Neural cell (in vitro differentiated cells): ENCODE measurements at regions not wholly inside any gene's neighbourhood (a gene's known extent, or its start where the extent isn't known, plus 50 kb on each side); places are given as distances from the start of the nearest gene placed in this dataset.

ENCODE experiments used
- H2AFZ ChIP-seq: fragments of 200-600, 300-800 bp; sonication (generic), shearing (Covaris generic); 2 replicates; pipeline ENCODE4 v1.6.0; 2014; ENCODE audit warnings: low read depth, mild to moderate bottlenecking, antibody characterized with exemption, low read length, moderate library complexity
- H3F3A ChIP-seq: fragments of 200-600 bp; shearing (Covaris generic); 2 replicates; pipeline ENCODE4 v1.6.1; 2016; ENCODE audit warnings: mild to moderate bottlenecking, moderate library complexity, mixed read lengths, antibody characterized with exemption, low read length; ENCODE audit not compliant: insufficient read depth, poor library complexity, severe bottlenecking
- H3K27ac ChIP-seq: fragments of 200-600, 300-800 bp; sonication (generic), shearing (Covaris generic); 2 replicates; pipeline ENCODE4 v1.5.1; 2014; ENCODE audit warnings: mild to moderate bottlenecking, low read length, moderate library complexity
- H3K27me3 ChIP-seq: fragments of 300-800, 200-600 bp; sonication (generic), shearing (Covaris generic); 2 replicates; pipeline ENCODE4 v1.6.0; 2014; ENCODE audit warnings: mild to moderate bottlenecking, low read depth, low read length, moderate library complexity; ENCODE audit not compliant: insufficient read depth
- H3K36me3 ChIP-seq: fragments of 300-800, 200-600 bp; sonication (generic), shearing (Covaris generic); 2 replicates; pipeline ENCODE4 v1.5.1; 2014; ENCODE audit warnings: mild to moderate bottlenecking, antibody characterized with exemption, low read length, moderate library complexity; ENCODE audit not compliant: insufficient read depth
- H3K4me2 ChIP-seq: fragments of 300-800, 200-600 bp; sonication (generic), shearing (Covaris generic); 2 replicates; pipeline ENCODE4 v1.6.0; 2014; ENCODE audit warnings: mild to moderate bottlenecking, low read length
- H3K4me3 ChIP-seq: fragments of 300-800, 200-600 bp; sonication (generic), shearing (Covaris generic); 2 replicates; pipeline ENCODE4 v1.5.1; 2014; ENCODE audit warnings: mild to moderate bottlenecking, low read length, moderate library complexity
- H3K79me2 ChIP-seq: fragments of 200-600 bp; shearing (Covaris generic); replicated peaks from 2 replicates; pipeline ENCODE4 v1.6.0; 2014; ENCODE audit warnings: mild to moderate bottlenecking, low read length, moderate library complexity; ENCODE audit not compliant: insufficient read depth
- H3K9ac ChIP-seq: fragments of 300-800, 200-600 bp; sonication (generic), shearing (Covaris generic); 2 replicates; pipeline ENCODE4 v1.6.1; 2016; ENCODE audit warnings: mild to moderate bottlenecking, low read length, mixed read lengths
- H3K9me2 ChIP-seq: fragments of 200-600 bp; shearing (Covaris generic); 2 replicates; pipeline ENCODE4 v1.6.1; 2016; ENCODE audit warnings: mild to moderate bottlenecking, low read length, mixed read lengths; ENCODE audit not compliant: insufficient read depth
- H3K9me3 ChIP-seq: fragments of 200-600, 300-800 bp; sonication (generic), shearing (Covaris generic); 2 replicates; pipeline ENCODE4 v1.6.1; 2016; ENCODE audit warnings: mild to moderate bottlenecking, mixed run types, low read length, moderate library complexity, mixed read lengths
- H4K20me1 ChIP-seq: fragments of 200-600 bp; shearing (Covaris generic); 2 replicates; pipeline ENCODE4 v1.6.1; 2016; ENCODE audit warnings: mild to moderate bottlenecking, mixed run types; ENCODE audit not compliant: insufficient read depth
- EP300 ChIP-seq: fragments of 450-650 bp; conservative IDR thresholded peaks from 2 replicates; pipeline ENCODE4 v1.6.1; 2014; ENCODE audit warnings: antibody characterized with exemption, mild to moderate bottlenecking, moderate library complexity; ENCODE audit not compliant: poor library complexity, severe bottlenecking
- EZH2 ChIP-seq: fragments of 200-600, 300-800 bp; shearing (Covaris generic), sonication (generic); IDR thresholded peaks from 2 replicates; pipeline ENCODE4 v1.6.1; 2014; ENCODE audit warnings: antibody characterized with exemption, low read length, borderline replicate concordance, mild to moderate bottlenecking; ENCODE audit not compliant: insufficient read depth, poor library complexity, severe bottlenecking
- MXI1 ChIP-seq: fragments of 450-650 bp; conservative IDR thresholded peaks from 2 replicates; pipeline ENCODE4 v1.6.1; 2014; ENCODE audit warnings: antibody characterized with exemption, mild to moderate bottlenecking; ENCODE audit not compliant: poor library complexity, severe bottlenecking
- POLR2AphosphoS5 ChIP-seq: IDR thresholded peaks from 2 replicates; pipeline ENCODE4 v1.6.1; 2012
- RAD21 ChIP-seq: fragments of 450-650 bp; conservative IDR thresholded peaks from 2 replicates; pipeline ENCODE4 v1.6.1; 2014; ENCODE audit warnings: antibody characterized with exemption, mild to moderate bottlenecking, moderate library complexity
- SMC3 ChIP-seq: fragments of 450-650 bp; conservative IDR thresholded peaks from 2 replicates; pipeline ENCODE4 v1.6.1; 2014; ENCODE audit warnings: antibody characterized with exemption, mild to moderate bottlenecking, moderate library complexity; ENCODE audit not compliant: poor library complexity
- TAF1 ChIP-seq: IDR thresholded peaks from 2 replicates; pipeline ENCODE4 v1.6.1; 2012; ENCODE audit warnings: low read depth
- TF ChIP-seq, protein P1 (sequence below): fragments of 450-650 bp; IDR thresholded peaks from 2 replicates; pipeline ENCODE4 v1.5.1; 2014; ENCODE audit warnings: antibody characterized with exemption, mild to moderate bottlenecking, moderate library complexity; ENCODE audit not compliant: poor library complexity, severe bottlenecking
- TF ChIP-seq, protein P2 (sequence below): IDR thresholded peaks from 2 replicates; pipeline ENCODE4 v1.6.1; 2012; ENCODE audit warnings: borderline replicate concordance

GRCh38 chr11:80598905-80599304 lies 1158.1 kb upstream of the TENM4 start:
- H3K9me3 ChIP-seq = no peaks in the 10 kb centered on the region
- no peaks in the 10 kb centered on the region for H3F3A ChIP-seq
- H2AFZ ChIP-seq = no peak overlapping the region
- no peak overlapping the region for H3K27ac ChIP-seq
- H4K20me1 ChIP-seq = no peaks in the 10 kb centered on the region
- H3K27me3 ChIP-seq = no peaks in the 10 kb centered on the region
- no peaks in the 10 kb centered on the region for H3K9me2 ChIP-seq
- H3K9ac ChIP-seq = no peak overlapping the region
- no peak overlapping the region for H3K4me2 ChIP-seq
- no peak for TF ChIP-seq EP300
- no peak for TF ChIP-seq TAF1
- H3K79me2 ChIP-seq = no peaks in the 10 kb centered on the region
- no peaks in the 10 kb centered on the region for H3K36me3 ChIP-seq
- no peak overlapping the region for H3K4me3 ChIP-seq

DNA sequence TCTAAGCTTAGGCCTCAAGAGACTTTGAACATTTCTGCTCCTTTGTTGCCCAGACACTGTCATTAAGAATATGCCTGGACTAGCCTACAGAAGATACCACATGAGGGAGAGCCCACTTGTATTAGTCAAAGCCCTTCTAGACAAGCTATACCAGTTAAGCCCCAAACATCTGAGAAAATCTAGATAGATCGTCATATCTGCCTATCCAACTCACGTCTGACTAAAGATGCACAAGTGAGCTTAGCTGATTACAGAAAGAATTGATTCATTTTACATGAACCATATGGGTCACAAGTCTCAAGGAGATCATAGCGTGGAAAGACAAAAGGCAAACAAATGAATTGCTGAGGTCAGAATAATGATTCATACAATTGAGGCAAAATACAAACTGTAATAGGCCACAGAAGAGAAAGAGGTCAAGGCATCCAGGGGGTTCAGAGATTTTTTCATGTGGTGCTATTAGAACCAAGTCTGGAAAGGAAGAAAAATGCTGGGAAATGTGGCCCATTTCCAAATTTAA lies 1155.5 kb upstream of the TENM4 start:
- Histone ChIP-seq H2AFZ (no peak overlapping the region), H3K9ac (no peak overlapping the region), H3K27me3 (no peaks in the 10 kb centered on the region), H3K4me3 (no peak overlapping the region), H4K20me1 (no peaks in the 10 kb centered on the region), H3F3A (no peaks in the 10 kb centered on the region), H3K36me3 (no peaks in the 10 kb centered on the region), H3K79me2 (no peaks in the 10 kb centered on the region), H3K9me2 (no peaks in the 10 kb centered on the region), H3K27ac (no peak overlapping the region), H3K4me2 (no peak overlapping the region), H3K9me3 (no peaks in the 10 kb centered on the region)
- no peak for TF ChIP-seq TAF1
- no peak for TF ChIP-seq RAD21
- TF ChIP-seq, protein P1, sequence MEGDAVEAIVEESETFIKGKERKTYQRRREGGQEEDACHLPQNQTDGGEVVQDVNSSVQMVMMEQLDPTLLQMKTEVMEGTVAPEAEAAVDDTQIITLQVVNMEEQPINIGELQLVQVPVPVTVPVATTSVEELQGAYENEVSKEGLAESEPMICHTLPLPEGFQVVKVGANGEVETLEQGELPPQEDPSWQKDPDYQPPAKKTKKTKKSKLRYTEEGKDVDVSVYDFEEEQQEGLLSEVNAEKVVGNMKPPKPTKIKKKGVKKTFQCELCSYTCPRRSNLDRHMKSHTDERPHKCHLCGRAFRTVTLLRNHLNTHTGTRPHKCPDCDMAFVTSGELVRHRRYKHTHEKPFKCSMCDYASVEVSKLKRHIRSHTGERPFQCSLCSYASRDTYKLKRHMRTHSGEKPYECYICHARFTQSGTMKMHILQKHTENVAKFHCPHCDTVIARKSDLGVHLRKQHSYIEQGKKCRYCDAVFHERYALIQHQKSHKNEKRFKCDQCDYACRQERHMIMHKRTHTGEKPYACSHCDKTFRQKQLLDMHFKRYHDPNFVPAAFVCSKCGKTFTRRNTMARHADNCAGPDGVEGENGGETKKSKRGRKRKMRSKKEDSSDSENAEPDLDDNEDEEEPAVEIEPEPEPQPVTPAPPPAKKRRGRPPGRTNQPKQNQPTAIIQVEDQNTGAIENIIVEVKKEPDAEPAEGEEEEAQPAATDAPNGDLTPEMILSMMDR = no peak

DNA sequence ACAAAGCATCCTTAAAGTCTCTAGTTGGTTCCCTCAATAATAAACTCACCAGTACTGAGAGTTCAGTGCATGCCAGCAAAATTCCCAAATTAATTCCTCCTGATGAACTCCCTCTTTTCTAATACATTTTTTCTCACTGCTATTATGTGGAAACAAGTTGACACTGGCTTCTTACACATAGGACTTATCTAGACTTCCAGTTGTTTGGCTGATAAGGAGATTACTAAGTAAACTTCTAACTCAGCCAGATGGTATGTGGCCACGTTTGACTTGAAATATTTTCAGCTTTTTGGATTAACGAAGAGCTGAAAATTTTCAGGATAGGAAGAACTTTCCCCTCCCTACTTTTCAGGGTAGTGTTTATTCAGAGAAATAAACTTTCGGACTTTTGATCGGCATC lies 1154.2 kb upstream of the TENM4 start:
- no peak overlapping the region for H3K4me3 ChIP-seq
- H4K20me1 ChIP-seq = no peaks in the 10 kb centered on the region
- no peak overlapping the region for H3K27ac ChIP-seq
- H3K79me2 ChIP-seq = no peaks in the 10 kb centered on the region
- H3K27me3 ChIP-seq = no peaks in the 10 kb centered on the region
- no peak overlapping the region for H3K9ac ChIP-seq
- no peaks in the 10 kb centered on the region for H3K36me3 ChIP-seq
- H3K9me2 ChIP-seq = no peaks in the 10 kb centered on the region
- H3K4me2 ChIP-seq = no peak overlapping the region
- H3F3A ChIP-seq = no peaks in the 10 kb centered on the region
- no peaks in the 10 kb centered on the region for H3K9me3 ChIP-seq
- TF ChIP-seq TAF1 (no peak), EZH2 (no peak), RAD21 (no peak), EP300 (no peak), POLR2AphosphoS5 (no peak), SMC3 (no peak), MXI1 (no peak)
- TF ChIP-seq, protein P2, sequence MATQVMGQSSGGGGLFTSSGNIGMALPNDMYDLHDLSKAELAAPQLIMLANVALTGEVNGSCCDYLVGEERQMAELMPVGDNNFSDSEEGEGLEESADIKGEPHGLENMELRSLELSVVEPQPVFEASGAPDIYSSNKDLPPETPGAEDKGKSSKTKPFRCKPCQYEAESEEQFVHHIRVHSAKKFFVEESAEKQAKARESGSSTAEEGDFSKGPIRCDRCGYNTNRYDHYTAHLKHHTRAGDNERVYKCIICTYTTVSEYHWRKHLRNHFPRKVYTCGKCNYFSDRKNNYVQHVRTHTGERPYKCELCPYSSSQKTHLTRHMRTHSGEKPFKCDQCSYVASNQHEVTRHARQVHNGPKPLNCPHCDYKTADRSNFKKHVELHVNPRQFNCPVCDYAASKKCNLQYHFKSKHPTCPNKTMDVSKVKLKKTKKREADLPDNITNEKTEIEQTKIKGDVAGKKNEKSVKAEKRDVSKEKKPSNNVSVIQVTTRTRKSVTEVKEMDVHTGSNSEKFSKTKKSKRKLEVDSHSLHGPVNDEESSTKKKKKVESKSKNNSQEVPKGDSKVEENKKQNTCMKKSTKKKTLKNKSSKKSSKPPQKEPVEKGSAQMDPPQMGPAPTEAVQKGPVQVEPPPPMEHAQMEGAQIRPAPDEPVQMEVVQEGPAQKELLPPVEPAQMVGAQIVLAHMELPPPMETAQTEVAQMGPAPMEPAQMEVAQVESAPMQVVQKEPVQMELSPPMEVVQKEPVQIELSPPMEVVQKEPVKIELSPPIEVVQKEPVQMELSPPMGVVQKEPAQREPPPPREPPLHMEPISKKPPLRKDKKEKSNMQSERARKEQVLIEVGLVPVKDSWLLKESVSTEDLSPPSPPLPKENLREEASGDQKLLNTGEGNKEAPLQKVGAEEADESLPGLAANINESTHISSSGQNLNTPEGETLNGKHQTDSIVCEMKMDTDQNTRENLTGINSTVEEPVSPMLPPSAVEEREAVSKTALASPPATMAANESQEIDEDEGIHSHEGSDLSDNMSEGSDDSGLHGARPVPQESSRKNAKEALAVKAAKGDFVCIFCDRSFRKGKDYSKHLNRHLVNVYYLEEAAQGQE = no peak
- TF ChIP-seq, protein P1 = no peak
- H2AFZ ChIP-seq = no peak overlapping the region
